ENCODE measurements at regions not wholly inside any gene's neighbourhood (a gene's known extent, or its start where the extent isn't known, plus 50 kb on each side); places are given as distances from the start of the nearest gene placed in this dataset.

DNA sequence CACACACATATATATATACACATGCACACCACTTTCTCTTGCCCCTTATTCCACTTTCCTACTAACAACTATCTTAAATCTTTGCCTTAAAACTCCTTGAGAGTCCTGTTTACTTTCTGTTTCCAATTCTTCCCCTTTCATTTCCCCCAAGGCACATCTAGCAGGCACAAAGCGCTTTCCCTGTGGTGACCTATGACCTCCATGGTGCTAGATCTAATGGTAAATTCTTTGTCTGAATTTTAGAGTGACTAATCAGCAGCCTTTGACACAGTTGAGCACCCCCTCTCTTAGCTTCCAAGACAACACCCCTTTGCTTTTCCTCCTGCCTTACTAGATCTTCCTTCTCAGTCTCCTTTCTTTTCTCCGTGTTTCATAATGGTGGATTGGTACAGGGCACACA, 236.4 kb upstream of the TTC29 start:
- no peak for TF ChIP-seq POLR2A (IDR thresholded peaks at IDR 0.05)
- TF ChIP-seq, protein P1, sequence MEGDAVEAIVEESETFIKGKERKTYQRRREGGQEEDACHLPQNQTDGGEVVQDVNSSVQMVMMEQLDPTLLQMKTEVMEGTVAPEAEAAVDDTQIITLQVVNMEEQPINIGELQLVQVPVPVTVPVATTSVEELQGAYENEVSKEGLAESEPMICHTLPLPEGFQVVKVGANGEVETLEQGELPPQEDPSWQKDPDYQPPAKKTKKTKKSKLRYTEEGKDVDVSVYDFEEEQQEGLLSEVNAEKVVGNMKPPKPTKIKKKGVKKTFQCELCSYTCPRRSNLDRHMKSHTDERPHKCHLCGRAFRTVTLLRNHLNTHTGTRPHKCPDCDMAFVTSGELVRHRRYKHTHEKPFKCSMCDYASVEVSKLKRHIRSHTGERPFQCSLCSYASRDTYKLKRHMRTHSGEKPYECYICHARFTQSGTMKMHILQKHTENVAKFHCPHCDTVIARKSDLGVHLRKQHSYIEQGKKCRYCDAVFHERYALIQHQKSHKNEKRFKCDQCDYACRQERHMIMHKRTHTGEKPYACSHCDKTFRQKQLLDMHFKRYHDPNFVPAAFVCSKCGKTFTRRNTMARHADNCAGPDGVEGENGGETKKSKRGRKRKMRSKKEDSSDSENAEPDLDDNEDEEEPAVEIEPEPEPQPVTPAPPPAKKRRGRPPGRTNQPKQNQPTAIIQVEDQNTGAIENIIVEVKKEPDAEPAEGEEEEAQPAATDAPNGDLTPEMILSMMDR (IDR thresholded peaks at IDR 0.05): no peak
